SK-N-SH treated with all-trans-retinoic acid at 6 μM for 48 hours (cell line): ENCODE measurements at regions not wholly inside any gene's neighbourhood (a gene's known extent, or its start where the extent isn't known, plus 50 kb on each side); places are given as distances from the start of the nearest gene placed in this dataset.

ENCODE experiments used
- ARNTL ChIP-seq: fragments of 450-650 bp; formaldehyde crosslinking; IDR thresholded peaks from 2 replicates; pipeline ENCODE4 v1.5.0; 2020; ENCODE audit warnings: low read depth, mild to moderate bottlenecking, moderate library complexity, borderline replicate concordance
- BACH2 ChIP-seq: fragments of 250-450 bp; sonication (Bioruptor Pico); IDR thresholded peaks from 2 replicates; pipeline ENCODE4 v1.9.0; 2021; ENCODE audit warnings: mild to moderate bottlenecking, borderline replicate concordance
- CSDC2 ChIP-seq: fragments of 250-450 bp; sonication (Bioruptor Pico); IDR thresholded peaks from 2 replicates; pipeline ENCODE4 v1.5.0; 2020; ENCODE audit warnings: mild to moderate bottlenecking, moderate library complexity
- ISL1 ChIP-seq: fragments of 250-450 bp; sonication (Bioruptor Pico); IDR thresholded peaks from 2 replicates; pipeline ENCODE4 v2.1.2; 2022; ENCODE audit warnings: mild to moderate bottlenecking, moderate library complexity
- OSR1 ChIP-seq: fragments of 250-450 bp; sonication (Bioruptor Pico); IDR thresholded peaks from 2 replicates; pipeline ENCODE4 v1.8.0; 2022; ENCODE audit warnings: moderate library complexity, mild to moderate bottlenecking, inconsistent platforms
- PPARA ChIP-seq: fragments of 250-450 bp; sonication (Bioruptor Pico); IDR thresholded peaks from 2 replicates; pipeline ENCODE4 v1.5.0; 2020; ENCODE audit warnings: mild to moderate bottlenecking, borderline replicate concordance
- RARB ChIP-seq: fragments of 250-450 bp; sonication (Bioruptor Pico); IDR thresholded peaks from 2 replicates; pipeline ENCODE4 v1.8.0; 2021; ENCODE audit warnings: mild to moderate bottlenecking, moderate library complexity
- TCF4 ChIP-seq: fragments of 250-450 bp; sonication (Bioruptor Pico); IDR thresholded peaks from 2 replicates; pipeline ENCODE4 v1.8.0; 2021; ENCODE audit warnings: mild to moderate bottlenecking, moderate library complexity, borderline replicate concordance
- TOX ChIP-seq: fragments of 250-450 bp; sonication (Bioruptor Pico); IDR thresholded peaks from 2 replicates; pipeline ENCODE4 v1.8.0; 2021; ENCODE audit warnings: mild to moderate bottlenecking, moderate library complexity, borderline replicate concordance
- ZFP3 ChIP-seq: fragments of 250-450 bp; sonication (Bioruptor Pico); IDR thresholded peaks from 2 replicates; pipeline ENCODE4 v1.5.0; 2020; ENCODE audit warnings: mild to moderate bottlenecking, moderate library complexity
- ZFP30 ChIP-seq: fragments of 450-650 bp; formaldehyde crosslinking; IDR thresholded peaks from 2 replicates; pipeline ENCODE4 v1.5.0; 2022; ENCODE audit warnings: mild to moderate bottlenecking, moderate library complexity
- ZNF8 ChIP-seq: fragments of 450-650 bp; formaldehyde crosslinking; IDR thresholded peaks from 2 replicates; pipeline ENCODE4 v1.5.0; 2020; ENCODE audit warnings: mild to moderate bottlenecking, moderate library complexity
- TF ChIP-seq, protein P1 (sequence below): fragments of 250-450 bp; sonication (Bioruptor Pico); IDR thresholded peaks from 2 replicates; pipeline ENCODE4 v1.8.0; 2020; ENCODE audit warnings: mild to moderate bottlenecking, moderate library complexity, borderline replicate concordance
- TF ChIP-seq, protein P2 (sequence below): fragments of 250-450 bp; sonication (Bioruptor Pico); IDR thresholded peaks from 2 replicates; pipeline ENCODE4 v1.8.0; 2021; ENCODE audit warnings: low read depth, mild to moderate bottlenecking, moderate library complexity, borderline replicate concordance

DNA sequence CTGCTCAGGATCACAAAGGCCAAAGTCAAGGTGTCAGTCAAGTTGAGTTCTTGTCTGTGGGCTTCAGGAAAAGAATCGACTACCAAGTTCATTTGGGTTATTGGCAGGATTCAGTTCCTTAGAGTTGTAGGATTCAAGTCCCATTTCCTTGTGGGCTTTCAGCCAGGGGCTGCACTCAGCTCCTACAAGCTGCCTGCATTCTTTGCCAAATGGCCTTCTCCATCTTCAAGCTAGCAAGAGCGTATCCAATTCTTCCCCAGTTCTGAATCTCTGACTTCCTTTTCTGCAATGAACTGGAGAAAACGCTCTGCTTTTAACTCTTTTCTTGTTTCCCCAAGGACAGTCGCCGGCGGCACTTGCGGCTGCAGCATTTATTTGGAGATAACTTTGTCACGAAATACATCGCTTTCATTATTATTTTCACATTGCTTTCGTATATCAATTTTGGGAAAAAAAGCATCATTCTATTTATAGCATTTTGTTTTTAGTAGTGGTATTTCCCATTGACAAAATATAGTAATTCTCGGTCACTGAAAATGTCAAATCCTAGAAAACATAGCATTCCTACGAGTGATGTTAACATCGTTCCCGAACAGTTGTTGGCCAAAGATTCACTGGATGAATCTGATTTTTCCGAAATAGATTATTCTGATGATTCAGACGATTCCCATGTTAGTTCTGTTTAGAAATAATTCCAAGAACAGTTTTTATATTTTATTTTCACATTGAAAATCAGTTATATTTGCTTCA is 59.6 kb upstream of the SERPINE2 start:
- no peak for TF ChIP-seq PPARA
- TF ChIP-seq, protein P1, sequence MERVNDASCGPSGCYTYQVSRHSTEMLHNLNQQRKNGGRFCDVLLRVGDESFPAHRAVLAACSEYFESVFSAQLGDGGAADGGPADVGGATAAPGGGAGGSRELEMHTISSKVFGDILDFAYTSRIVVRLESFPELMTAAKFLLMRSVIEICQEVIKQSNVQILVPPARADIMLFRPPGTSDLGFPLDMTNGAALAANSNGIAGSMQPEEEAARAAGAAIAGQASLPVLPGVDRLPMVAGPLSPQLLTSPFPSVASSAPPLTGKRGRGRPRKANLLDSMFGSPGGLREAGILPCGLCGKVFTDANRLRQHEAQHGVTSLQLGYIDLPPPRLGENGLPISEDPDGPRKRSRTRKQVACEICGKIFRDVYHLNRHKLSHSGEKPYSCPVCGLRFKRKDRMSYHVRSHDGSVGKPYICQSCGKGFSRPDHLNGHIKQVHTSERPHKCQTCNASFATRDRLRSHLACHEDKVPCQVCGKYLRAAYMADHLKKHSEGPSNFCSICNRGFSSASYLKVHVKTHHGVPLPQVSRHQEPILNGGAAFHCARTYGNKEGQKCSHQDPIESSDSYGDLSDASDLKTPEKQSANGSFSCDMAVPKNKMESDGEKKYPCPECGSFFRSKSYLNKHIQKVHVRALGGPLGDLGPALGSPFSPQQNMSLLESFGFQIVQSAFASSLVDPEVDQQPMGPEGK (CRISPR knock-in tag), result no peak
- TF ChIP-seq ZNF8 (CRISPR knock-in tag), result no peak
- no peak for TF ChIP-seq OSR1 (CRISPR knock-in tag)
- no peak for TF ChIP-seq TOX (CRISPR knock-in tag)
- TF ChIP-seq, protein P2, sequence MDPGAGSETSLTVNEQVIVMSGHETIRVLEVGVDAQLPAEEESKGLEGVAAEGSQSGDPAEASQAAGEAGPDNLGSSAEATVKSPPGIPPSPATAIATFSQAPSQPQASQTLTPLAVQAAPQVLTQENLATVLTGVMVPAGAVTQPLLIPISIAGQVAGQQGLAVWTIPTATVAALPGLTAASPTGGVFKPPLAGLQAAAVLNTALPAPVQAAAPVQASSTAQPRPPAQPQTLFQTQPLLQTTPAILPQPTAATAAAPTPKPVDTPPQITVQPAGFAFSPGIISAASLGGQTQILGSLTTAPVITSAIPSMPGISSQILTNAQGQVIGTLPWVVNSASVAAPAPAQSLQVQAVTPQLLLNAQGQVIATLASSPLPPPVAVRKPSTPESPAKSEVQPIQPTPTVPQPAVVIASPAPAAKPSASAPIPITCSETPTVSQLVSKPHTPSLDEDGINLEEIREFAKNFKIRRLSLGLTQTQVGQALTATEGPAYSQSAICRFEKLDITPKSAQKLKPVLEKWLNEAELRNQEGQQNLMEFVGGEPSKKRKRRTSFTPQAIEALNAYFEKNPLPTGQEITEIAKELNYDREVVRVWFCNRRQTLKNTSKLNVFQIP, result no peak
- TF ChIP-seq TCF4 (CRISPR knock-in tag), result no peak
- TF ChIP-seq ARNTL (CRISPR knock-in tag), result no peak
- no peak for TF ChIP-seq RARB (CRISPR knock-in tag)
- no peak for TF ChIP-seq ZFP30 (CRISPR knock-in tag)
- TF ChIP-seq ZFP3 (CRISPR knock-in tag), result no peak
- TF ChIP-seq CSDC2 (CRISPR knock-in tag), result no peak
- no peak for TF ChIP-seq BACH2 (CRISPR knock-in tag)
- no peak for TF ChIP-seq ISL1
